Osteocyte (in vitro differentiated cells): ENCODE measurements at regions not wholly inside any gene's neighbourhood (a gene's known extent, or its start where the extent isn't known, plus 50 kb on each side); places are given as distances from the start of the nearest gene placed in this dataset.

ENCODE experiments used
- DNase-seq: peaks from one replicate; pipeline ENCODE4 v3.0.0; 2021; ENCODE audit warnings: mixed read lengths; ENCODE audit not compliant: unreplicated experiment; ENCODE audit errors: extremely low spot score
- H3K27ac Mint-ChIP-seq: one replicate; pipeline ENCODE4 v1.8.0; 2021; ENCODE audit warnings: mild to moderate bottlenecking, mixed read lengths; ENCODE audit not compliant: unreplicated experiment
- H3K27me3 Mint-ChIP-seq: one replicate; pipeline ENCODE4 v1.8.0; 2021; ENCODE audit warnings: mixed read lengths; ENCODE audit not compliant: unreplicated experiment
- H3K36me3 Mint-ChIP-seq: one replicate; pipeline ENCODE4 v1.8.0; 2021; ENCODE audit warnings: mixed read lengths; ENCODE audit not compliant: unreplicated experiment
- H3K4me1 Mint-ChIP-seq: one replicate; pipeline ENCODE4 v1.8.0; 2021; ENCODE audit warnings: mixed read lengths; ENCODE audit not compliant: unreplicated experiment
- H3K4me3 Mint-ChIP-seq: one replicate; pipeline ENCODE4 v1.8.0; 2021; ENCODE audit warnings: mild to moderate bottlenecking, moderate library complexity, mixed read lengths; ENCODE audit not compliant: unreplicated experiment
- H3K9me3 Mint-ChIP-seq: one replicate; pipeline ENCODE4 v1.8.0; 2021; ENCODE audit warnings: mixed read lengths; ENCODE audit not compliant: unreplicated experiment
- TF ChIP-seq, protein P1 (sequence below): fragments of 200-600 bp; sonication (generic); IDR thresholded peaks from 2 replicates; pipeline ENCODE4 v1.5.0; 2021; ENCODE audit warnings: antibody characterized with exemption, mild to moderate bottlenecking, moderate library complexity

GRCh38 chr20:42020316-42020715 is 402.1 kb upstream of the CHD6 start:
- Mint-ChIP-seq H3K4me1 (no peaks in the 10 kb centered on the region), H3K27ac (no peak overlapping the region), H3K36me3 (no peaks in the 10 kb centered on the region), H3K9me3 (peaks cover 19% of the 10 kb centered on the region), H3K4me3 (no peak overlapping the region), H3K27me3 (no peaks in the 10 kb centered on the region)
- TF ChIP-seq, protein P1, sequence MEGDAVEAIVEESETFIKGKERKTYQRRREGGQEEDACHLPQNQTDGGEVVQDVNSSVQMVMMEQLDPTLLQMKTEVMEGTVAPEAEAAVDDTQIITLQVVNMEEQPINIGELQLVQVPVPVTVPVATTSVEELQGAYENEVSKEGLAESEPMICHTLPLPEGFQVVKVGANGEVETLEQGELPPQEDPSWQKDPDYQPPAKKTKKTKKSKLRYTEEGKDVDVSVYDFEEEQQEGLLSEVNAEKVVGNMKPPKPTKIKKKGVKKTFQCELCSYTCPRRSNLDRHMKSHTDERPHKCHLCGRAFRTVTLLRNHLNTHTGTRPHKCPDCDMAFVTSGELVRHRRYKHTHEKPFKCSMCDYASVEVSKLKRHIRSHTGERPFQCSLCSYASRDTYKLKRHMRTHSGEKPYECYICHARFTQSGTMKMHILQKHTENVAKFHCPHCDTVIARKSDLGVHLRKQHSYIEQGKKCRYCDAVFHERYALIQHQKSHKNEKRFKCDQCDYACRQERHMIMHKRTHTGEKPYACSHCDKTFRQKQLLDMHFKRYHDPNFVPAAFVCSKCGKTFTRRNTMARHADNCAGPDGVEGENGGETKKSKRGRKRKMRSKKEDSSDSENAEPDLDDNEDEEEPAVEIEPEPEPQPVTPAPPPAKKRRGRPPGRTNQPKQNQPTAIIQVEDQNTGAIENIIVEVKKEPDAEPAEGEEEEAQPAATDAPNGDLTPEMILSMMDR: no peak
- no peak for DNase-seq

DNA sequence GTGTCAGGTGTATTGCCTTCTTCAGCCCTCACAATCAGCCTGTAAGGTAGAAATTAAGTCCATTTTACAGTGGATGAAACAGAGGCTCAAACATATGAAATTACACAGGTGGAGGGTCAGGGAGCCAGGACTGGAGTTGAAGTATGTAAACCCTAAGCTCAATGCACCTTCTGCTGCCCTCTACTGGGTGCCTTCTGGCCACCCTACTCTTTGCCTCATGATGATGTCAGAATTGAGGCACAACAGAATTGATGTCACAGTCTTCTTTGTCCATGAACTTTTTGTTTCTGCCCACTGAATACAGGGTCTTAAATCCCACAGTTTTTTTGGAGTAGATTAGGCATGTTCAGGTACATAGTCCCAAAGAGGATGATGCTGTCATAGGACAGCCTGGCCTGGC is 400.8 kb upstream of the CHD6 start:
- DNase-seq: no peak
- peaks cover 19% of the 10 kb centered on the region for H3K9me3 Mint-ChIP-seq
- H3K27ac Mint-ChIP-seq: no peak overlapping the region
- H3K27me3 Mint-ChIP-seq: no peaks in the 10 kb centered on the region
- no peak overlapping the region for H3K4me3 Mint-ChIP-seq
- TF ChIP-seq, protein P1: no peak
- no peaks in the 10 kb centered on the region for H3K36me3 Mint-ChIP-seq
- no peaks in the 10 kb centered on the region for H3K4me1 Mint-ChIP-seq

DNA sequence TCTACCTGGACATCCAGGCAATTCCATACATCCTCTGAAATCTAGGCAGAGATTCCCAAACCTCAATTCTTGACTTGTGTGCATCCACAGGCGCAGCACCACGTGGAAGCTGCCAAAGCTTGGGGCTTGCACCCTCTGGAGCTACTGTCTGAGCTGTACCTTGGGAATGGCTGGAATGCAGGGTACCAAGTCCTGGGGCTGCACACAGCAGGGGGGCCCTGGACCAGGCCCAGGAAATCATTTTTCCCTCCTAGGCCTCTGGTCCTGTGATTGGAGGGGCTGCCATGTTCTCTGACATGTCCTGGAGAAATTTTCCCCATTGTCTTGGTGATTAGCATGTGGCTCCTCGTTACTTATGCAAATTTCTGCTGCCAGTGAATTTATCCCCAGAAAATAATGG is 391.9 kb upstream of the CHD6 start:
- H3K27ac Mint-ChIP-seq: no peak overlapping the region
- peaks cover 32% of the 10 kb centered on the region for H3K9me3 Mint-ChIP-seq
- TF ChIP-seq, protein P1: no peak
- H3K4me3 Mint-ChIP-seq: no peak overlapping the region
- H3K36me3 Mint-ChIP-seq: peaks cover 2% of the 10 kb centered on the region
- no peaks in the 10 kb centered on the region for H3K27me3 Mint-ChIP-seq
- no peaks in the 10 kb centered on the region for H3K4me1 Mint-ChIP-seq
- no peak for DNase-seq

- H3K36me3 Mint-ChIP-seq: peaks cover 2% of the 10 kb centered on the region
- no peak overlapping the region for H3K27ac Mint-ChIP-seq
- peaks cover 35% of the 10 kb centered on the region for H3K9me3 Mint-ChIP-seq
- TF ChIP-seq, protein P1: no peak
- H3K4me3 Mint-ChIP-seq: no peak overlapping the region
- H3K4me1 Mint-ChIP-seq: no peaks in the 10 kb centered on the region
- no peak for DNase-seq
- H3K27me3 Mint-ChIP-seq: no peaks in the 10 kb centered on the region
Measured at GRCh38 chr20:42007251-42007650, 389.1 kb upstream of the CHD6 start.

- Mint-ChIP-seq H3K4me1 (no peaks in the 10 kb centered on the region), H3K9me3 (peaks cover 28% of the 10 kb centered on the region), H3K36me3 (no peaks in the 10 kb centered on the region), H3K27ac (no peak overlapping the region), H3K4me3 (no peak overlapping the region), H3K27me3 (no peaks in the 10 kb centered on the region)
- TF ChIP-seq, protein P1: no peak
- no peak for DNase-seq
Measured at GRCh38 chr20:42005211-42005610, 387.0 kb upstream of the CHD6 start.
